ENCODE measurements at regions not wholly inside any gene's neighbourhood (a gene's known extent, or its start where the extent isn't known, plus 50 kb on each side); places are given as distances from the start of the nearest gene placed in this dataset.

- TF ChIP-seq CTCF (IDR thresholded peaks at IDR 0.05) (no peak), POLR2A (IDR thresholded peaks at IDR 0.05) (no peak), POLR2AphosphoS5 (IDR thresholded peaks at IDR 0.05) (no peak)
Observed at GRCh38 chr1:229018674-229019295, 252.1 kb upstream of the RAB4A start.

Data from breast epithelium (tissue), 3 donors.